ENCODE measurements at regions not wholly inside any gene's neighbourhood (a gene's known extent, or its start where the extent isn't known, plus 50 kb on each side); places are given as distances from the start of the nearest gene placed in this dataset.
"Not testable (repeated sequence)": the region's sequence is repeated elsewhere in the genome, so short reads cannot be mapped to it uniquely, and the experiment has no call there.

DNA sequence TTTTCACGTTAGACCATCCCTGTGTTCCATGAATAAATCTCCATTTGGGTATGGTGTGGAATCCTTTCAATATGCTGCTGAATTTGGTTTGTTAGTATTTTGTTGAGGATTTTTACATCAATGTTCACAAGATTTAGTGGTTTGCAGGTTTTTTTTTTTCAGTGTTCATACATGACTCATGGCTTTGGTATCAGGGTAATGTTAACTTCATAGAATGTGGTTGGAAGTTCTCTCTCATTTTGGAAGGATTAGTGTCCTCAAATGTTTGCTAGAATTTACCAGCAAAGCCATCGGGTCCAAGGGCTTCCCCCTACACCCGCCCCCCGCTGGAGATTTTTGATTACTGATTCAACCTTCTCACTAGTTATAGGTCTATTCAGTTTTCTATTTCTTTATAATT, 398.0 kb downstream of the NXPH1 start:
- no peak for DNase-seq (ENCODE audit: low read depth)
- H3K4me3 ChIP-seq (ENCODE audit: control insufficient read depth, low read depth, low read length), result no peak overlapping the region
- TF ChIP-seq, protein P1, sequence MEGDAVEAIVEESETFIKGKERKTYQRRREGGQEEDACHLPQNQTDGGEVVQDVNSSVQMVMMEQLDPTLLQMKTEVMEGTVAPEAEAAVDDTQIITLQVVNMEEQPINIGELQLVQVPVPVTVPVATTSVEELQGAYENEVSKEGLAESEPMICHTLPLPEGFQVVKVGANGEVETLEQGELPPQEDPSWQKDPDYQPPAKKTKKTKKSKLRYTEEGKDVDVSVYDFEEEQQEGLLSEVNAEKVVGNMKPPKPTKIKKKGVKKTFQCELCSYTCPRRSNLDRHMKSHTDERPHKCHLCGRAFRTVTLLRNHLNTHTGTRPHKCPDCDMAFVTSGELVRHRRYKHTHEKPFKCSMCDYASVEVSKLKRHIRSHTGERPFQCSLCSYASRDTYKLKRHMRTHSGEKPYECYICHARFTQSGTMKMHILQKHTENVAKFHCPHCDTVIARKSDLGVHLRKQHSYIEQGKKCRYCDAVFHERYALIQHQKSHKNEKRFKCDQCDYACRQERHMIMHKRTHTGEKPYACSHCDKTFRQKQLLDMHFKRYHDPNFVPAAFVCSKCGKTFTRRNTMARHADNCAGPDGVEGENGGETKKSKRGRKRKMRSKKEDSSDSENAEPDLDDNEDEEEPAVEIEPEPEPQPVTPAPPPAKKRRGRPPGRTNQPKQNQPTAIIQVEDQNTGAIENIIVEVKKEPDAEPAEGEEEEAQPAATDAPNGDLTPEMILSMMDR (conservative IDR thresholded peaks at IDR 0.05; ENCODE audit: control insufficient read depth, insufficient read depth, low read depth, low read length), result no peak

DNA sequence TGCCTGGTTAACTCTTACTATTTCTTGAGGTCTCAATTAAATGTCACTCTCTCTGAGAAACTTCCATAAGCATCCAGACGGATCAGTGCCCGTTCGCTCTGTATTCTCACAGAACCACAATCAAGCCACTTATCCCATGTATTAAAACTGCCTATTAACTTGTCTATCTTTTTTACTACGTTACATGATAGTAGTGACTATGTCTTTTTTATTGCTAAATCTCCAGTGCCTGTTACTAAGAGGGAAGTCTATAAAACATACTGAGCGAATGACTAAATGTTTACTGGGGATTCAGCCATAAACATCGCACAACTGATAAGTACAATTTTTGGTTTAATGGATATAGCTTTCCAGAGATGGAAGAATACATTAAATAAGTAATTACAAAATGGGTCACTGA, 399.9 kb downstream of the NXPH1 start:
- TF ChIP-seq, protein P1 (conservative IDR thresholded peaks at IDR 0.05; ENCODE audit: control insufficient read depth, insufficient read depth, low read depth, low read length), result no peak
- DNase-seq (ENCODE audit: low read depth), result no peak
- H3K4me3 ChIP-seq (ENCODE audit: control insufficient read depth, low read depth, low read length), result no peak overlapping the region

DNA sequence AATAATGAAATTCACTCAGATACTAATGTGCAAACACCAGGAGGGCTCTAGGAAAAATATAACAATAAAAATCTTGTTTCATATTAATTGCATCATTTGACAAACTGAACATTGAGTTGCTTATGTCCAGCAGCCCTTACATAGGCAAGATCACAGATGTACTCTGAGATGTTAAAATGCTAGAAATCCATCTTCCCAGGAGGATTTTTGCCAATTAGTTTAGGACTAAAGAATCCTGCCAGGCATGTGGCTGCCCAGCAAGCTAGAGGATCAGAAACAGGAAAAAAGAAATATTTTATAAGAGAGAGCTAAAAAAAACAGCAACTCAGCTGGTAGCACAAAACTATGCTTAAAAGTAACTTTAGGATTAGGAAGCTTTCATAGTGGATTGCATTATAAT, 407.8 kb downstream of the NXPH1 start:
- no peak for DNase-seq (ENCODE audit: low read depth)
- TF ChIP-seq, protein P1 (conservative IDR thresholded peaks at IDR 0.05; ENCODE audit: control insufficient read depth, insufficient read depth, low read depth, low read length), result no peak
- no peak overlapping the region for H3K4me3 ChIP-seq (ENCODE audit: control insufficient read depth, low read depth, low read length)

DNA sequence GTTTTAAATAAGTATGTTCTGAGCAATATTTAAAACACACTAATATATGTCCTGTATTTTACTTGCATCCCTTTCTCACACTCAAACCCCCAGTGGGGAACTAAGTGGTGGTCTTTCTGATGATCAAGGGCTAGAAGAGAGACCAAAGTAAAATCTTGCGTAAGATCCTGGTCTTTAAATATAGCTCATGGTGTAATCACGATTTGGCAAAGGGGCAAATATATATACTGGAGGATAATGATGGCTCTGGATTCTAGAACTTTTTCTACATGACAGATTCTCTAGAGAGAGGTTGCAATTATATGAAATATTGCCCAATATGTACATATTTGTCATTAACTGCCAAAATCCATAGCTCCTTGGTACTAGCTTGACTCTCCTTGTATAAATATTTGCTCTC, 438.3 kb downstream of the NXPH1 start:
- no peak overlapping the region for H3K4me3 ChIP-seq (ENCODE audit: control insufficient read depth, low read depth, low read length)
- TF ChIP-seq, protein P1 (conservative IDR thresholded peaks at IDR 0.05; ENCODE audit: control insufficient read depth, insufficient read depth, low read depth, low read length), result no peak
- no peak for DNase-seq (ENCODE audit: low read depth)

DNA sequence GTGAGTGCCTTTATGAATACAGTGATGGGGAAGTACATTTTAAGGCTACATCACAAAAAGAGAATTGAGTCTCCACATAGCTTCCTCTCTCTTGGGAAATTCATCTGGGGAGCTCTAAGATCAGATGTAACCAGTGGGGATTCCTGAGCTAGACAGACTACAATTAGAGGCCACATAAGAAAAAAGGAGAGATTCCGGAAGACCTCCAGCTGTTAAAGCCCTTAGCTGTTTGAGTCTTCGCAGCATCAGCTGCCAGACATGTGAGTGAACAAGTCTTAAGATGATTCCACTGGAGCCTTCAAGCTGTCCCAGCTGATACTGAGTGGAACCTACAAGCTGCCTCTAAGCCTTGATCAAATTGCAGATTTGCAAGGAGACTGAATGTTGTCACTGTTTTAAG, 448.5 kb downstream of the NXPH1 start:
- TF ChIP-seq, protein P1 (conservative IDR thresholded peaks at IDR 0.05; ENCODE audit: control insufficient read depth, insufficient read depth, low read depth, low read length), result no peak

DNA sequence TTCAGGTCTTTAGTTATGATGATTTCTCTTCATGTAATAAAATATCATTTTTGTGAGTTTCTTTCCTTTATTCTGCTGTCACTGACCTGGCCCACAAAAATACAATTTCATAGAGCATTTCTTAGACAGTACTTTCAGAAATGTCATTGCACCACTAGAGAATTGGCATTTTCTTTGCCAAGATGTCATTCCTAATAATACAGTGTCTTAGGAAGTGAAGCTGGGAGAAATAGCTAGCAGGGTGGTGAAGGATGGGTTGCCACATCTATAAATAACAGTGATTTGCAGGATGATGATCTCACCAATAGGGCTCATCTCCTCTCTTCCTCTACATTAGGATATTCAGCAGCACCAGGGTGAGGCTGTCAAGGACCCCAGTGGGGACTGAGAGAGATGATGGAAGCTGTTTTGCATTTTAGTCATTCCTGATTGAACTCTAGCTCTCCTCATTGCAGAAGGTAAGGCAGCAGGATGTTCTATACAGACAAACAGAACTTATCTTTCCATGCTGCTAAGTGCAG, 452.1 kb downstream of the NXPH1 start:
- no peak overlapping the region for H3K4me3 ChIP-seq (ENCODE audit: control insufficient read depth, low read depth, low read length)
- TF ChIP-seq, protein P1 (conservative IDR thresholded peaks at IDR 0.05; ENCODE audit: control insufficient read depth, insufficient read depth, low read depth, low read length), result no peak
- DNase-seq (ENCODE audit: low read depth), result no peak

More for the DNA sequence above, 448.5 kb downstream of the NXPH1 start:
- no peak overlapping the region for H3K4me3 ChIP-seq (ENCODE audit: control insufficient read depth, low read depth, low read length)
- no peak for DNase-seq (ENCODE audit: low read depth)

DNA sequence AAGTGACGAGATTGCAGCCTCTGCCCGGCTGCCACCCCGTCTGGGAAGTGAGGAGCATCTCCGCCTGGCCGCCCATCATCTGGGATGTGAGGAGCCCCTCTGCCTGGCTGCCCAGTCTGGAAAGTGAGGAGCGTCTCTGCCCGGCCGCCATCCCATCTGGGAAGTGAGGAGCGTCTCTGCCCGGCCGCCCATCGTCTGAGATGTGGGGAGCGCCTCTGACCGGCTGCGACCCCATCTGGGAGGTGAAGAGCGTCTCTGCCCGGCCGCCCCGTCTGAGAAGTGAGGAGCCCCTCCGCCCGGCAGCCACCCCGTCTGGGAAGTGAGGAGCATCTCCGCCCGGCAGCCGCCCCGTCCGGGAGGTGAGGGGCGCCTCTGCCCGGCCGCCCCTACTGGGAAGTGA, 456.9 kb downstream of the NXPH1 start:
- not testable (repeated sequence) for DNase-seq (ENCODE audit: low read depth); H3K4me3 ChIP-seq (ENCODE audit: control insufficient read depth, low read depth, low read length)

All from fibroblast of mammary gland (primary cell).